Islet of Langerhans (tissue), 1 donor: ENCODE measurements at regions not wholly inside any gene's neighbourhood (a gene's known extent, or its start where the extent isn't known, plus 50 kb on each side); places are given as distances from the start of the nearest gene placed in this dataset.

ENCODE experiments used
- FAIRE-seq: peaks from one replicate; lab custom pipeline; 2011; peaks lifted over from hg19 to GRCh38; lab: Jason Lieb, UNC

- FAIRE-seq, result no peak
Measured at GRCh38 chr1:83573776-83574175, 425.2 kb downstream of the TTLL7 start.

- FAIRE-seq, result no peak
Measured at GRCh38 chr1:83571536-83571935, 427.4 kb downstream of the TTLL7 start.

- no peak for FAIRE-seq
Measured at GRCh38 chr1:83561346-83561745, 437.6 kb downstream of the TTLL7 start.

GRCh38 chr1:83559129-83559840 is 439.6 kb downstream of the TTLL7 start:
- FAIRE-seq, result no peak

- no peak for FAIRE-seq
Measured at GRCh38 chr1:83555871-83556270, 443.1 kb downstream of the TTLL7 start.

GRCh38 chr1:83554174-83554573 is 444.8 kb downstream of the TTLL7 start:
- FAIRE-seq, result no peak

- FAIRE-seq, result no peak
Measured at GRCh38 chr1:83552820-83553219, 446.1 kb downstream of the TTLL7 start.

GRCh38 chr1:83548311-83548710 is 450.6 kb downstream of the TTLL7 start:
- no peak for FAIRE-seq

GRCh38 chr1:83547901-83548300 is 451.0 kb downstream of the TTLL7 start:
- no peak for FAIRE-seq

- FAIRE-seq, result no peak
Measured at GRCh38 chr1:83546874-83547273, 452.1 kb downstream of the TTLL7 start.

- no peak for FAIRE-seq
Measured at GRCh38 chr1:83545066-83545862, 453.7 kb downstream of the TTLL7 start.

GRCh38 chr1:83543222-83543973 is 455.5 kb downstream of the TTLL7 start:
- FAIRE-seq, result no peak

GRCh38 chr1:83531521-83532309 is 467.2 kb downstream of the TTLL7 start:
- peak; percentile 97 for FAIRE-seq

GRCh38 chr1:83530506-83530905 is 468.4 kb downstream of the TTLL7 start:
- FAIRE-seq, result no peak

GRCh38 chr1:83527987-83528386 is 470.9 kb downstream of the TTLL7 start:
- FAIRE-seq, result no peak

GRCh38 chr1:83520797-83521196 is 478.1 kb downstream of the TTLL7 start:
- no peak for FAIRE-seq

GRCh38 chr1:83516369-83516768 is 482.6 kb downstream of the TTLL7 start:
- no peak for FAIRE-seq

- no peak for FAIRE-seq
Measured at GRCh38 chr1:83515578-83516154, 483.3 kb downstream of the TTLL7 start.

- no peak for FAIRE-seq
Measured at GRCh38 chr1:83512373-83513193, 486.3 kb downstream of the TTLL7 start.

GRCh38 chr1:83511146-83511726 is 487.7 kb downstream of the TTLL7 start:
- no peak for FAIRE-seq
